Neural progenitor cell (in vitro differentiated cells): ENCODE measurements at regions not wholly inside any gene's neighbourhood (a gene's known extent, or its start where the extent isn't known, plus 50 kb on each side); places are given as distances from the start of the nearest gene placed in this dataset.

Experiments used
- EZH2 ChIP-seq: fragments of 200-600 bp; sonication (generic); IDR thresholded peaks from 2 replicates; pipeline ENCODE4 v1.6.1; 2017; ENCODE audit warnings: antibody characterized with exemption, mild to moderate bottlenecking, moderate library complexity
- EZH2phosphoT487 ChIP-seq: fragments of 200-600 bp; sonication (generic); IDR thresholded peaks from 2 replicates; pipeline ENCODE4 v1.6.1; 2017; ENCODE audit warnings: antibody characterized with exemption
- TF ChIP-seq, protein P1 (sequence below): fragments of 200-600 bp; sonication (generic); IDR thresholded peaks from 2 replicates; pipeline ENCODE4 v1.5.1; 2017; ENCODE audit warnings: antibody characterized with exemption, mild to moderate bottlenecking

DNA sequence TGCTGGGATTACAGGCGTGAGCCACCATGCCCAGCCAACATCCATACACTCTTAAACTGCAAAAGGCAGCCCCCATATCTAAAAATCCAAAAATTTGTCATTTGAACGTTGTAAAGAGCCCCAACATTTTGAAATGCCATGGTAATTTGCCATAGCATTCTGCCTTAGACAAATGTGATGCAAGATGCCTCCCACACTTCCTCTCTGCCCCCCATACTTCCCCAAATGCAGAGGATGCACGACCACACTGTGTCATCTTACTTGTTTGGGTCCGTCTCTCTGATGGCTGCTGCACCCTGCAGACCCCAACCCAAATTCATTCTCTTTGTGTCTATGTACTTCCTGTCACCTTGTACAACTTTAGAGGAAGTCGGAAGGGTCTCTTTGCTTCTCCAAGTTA lies 1125.6 kb upstream of the AUTS2 start:
- TF ChIP-seq, protein P1, sequence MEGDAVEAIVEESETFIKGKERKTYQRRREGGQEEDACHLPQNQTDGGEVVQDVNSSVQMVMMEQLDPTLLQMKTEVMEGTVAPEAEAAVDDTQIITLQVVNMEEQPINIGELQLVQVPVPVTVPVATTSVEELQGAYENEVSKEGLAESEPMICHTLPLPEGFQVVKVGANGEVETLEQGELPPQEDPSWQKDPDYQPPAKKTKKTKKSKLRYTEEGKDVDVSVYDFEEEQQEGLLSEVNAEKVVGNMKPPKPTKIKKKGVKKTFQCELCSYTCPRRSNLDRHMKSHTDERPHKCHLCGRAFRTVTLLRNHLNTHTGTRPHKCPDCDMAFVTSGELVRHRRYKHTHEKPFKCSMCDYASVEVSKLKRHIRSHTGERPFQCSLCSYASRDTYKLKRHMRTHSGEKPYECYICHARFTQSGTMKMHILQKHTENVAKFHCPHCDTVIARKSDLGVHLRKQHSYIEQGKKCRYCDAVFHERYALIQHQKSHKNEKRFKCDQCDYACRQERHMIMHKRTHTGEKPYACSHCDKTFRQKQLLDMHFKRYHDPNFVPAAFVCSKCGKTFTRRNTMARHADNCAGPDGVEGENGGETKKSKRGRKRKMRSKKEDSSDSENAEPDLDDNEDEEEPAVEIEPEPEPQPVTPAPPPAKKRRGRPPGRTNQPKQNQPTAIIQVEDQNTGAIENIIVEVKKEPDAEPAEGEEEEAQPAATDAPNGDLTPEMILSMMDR = no peak
- TF ChIP-seq EZH2 = no peak
- TF ChIP-seq EZH2phosphoT487 = no peak
